GM21381 (cell line): ENCODE measurements at regions not wholly inside any gene's neighbourhood (a gene's known extent, or its start where the extent isn't known, plus 50 kb on each side); places are given as distances from the start of the nearest gene placed in this dataset.
"Not testable (repeated sequence)": the region's sequence is repeated elsewhere in the genome, so short reads cannot be mapped to it uniquely, and the experiment has no call there.

Experiments used
- ATAC-seq: cut with Tn5 transposase; IDR thresholded peaks from one replicate; pipeline ENCODE4 v1.9.1; 2021; ENCODE audit warnings: mild to moderate bottlenecking, moderate library complexity; ENCODE audit not compliant: unreplicated experiment

GRCh38 chr12:60630796-60631195 is 1035.0 kb downstream of the SLC16A7 start:
- no peak for ATAC-seq

DNA sequence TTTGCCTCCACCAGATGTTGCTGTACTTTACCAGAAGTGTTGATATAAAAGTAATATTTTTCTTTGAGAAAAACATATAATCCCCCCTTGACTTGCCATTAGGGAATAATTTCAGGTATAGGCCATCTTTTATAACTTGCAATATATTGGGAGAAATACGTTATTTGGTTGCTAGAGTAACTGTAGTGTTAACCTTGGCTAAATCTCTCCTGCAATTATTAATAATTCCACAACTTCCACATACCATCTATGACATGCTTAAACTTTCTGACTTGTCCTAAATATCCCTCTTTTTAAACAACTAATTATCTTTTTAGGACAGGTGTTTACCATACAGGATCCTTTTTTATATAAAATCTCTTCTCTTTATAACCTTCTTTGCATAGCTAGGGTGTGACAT is 1048.2 kb downstream of the SLC16A7 start:
- no peak for ATAC-seq

DNA sequence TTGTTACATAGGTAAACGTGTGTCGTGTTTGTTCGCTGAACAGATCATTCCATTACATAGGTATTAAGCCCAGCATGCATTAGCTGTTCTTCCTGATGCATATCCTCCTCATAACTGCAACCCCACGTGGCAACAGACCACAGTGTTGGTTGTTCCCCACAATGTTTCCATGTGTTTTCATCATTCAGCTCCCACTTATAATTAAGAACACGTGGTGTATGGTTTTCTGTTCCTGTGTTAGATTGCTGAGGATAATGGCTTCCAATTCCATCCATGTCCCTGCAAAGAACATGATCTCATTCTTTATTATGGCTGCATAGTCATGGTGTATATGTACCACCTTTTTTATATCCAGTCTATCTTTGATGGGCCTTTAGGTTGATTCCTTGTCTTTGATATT is 1071.1 kb downstream of the SLC16A7 start:
- ATAC-seq: no peak

GRCh38 chr12:60672949-60673348 is 1077.1 kb downstream of the SLC16A7 start:
- ATAC-seq: no peak

DNA sequence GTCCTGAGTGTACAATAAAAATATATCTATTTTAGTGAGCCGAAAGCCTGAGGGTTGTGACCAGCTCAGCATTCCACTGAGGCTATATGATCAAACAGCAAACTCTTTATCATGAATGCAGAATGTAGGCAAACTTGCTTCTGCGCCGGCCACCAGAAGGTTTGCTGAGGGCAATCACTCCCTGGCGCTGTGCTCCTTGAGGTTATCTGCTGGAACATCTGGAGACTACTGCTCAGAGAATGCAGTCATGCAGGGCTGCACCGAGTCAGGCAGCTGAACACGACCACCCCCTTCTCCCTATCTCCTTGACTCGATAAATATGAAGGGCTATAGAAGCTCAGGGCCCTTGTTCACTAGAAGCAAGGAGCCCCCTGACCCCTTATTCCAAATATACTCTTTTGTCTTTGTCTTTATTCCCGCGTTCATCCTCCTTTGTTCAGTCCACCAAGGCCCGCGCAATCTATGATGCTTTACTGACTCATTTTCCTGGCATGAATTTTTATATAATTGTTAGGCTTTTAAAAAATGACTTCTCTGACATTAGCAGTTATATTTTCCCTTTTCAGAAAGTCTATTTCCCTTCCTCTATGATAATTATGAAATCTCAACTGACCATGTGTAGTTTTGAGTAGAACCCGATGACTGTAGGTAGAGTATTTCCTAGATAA is 1089.3 kb downstream of the SLC16A7 start:
- no peak for ATAC-seq

GRCh38 chr12:60689137-60689536 is 1093.3 kb downstream of the SLC16A7 start:
- ATAC-seq: no peak

GRCh38 chr12:60693019-60693626 is 1097.3 kb downstream of the SLC16A7 start:
- ATAC-seq: no peak

DNA sequence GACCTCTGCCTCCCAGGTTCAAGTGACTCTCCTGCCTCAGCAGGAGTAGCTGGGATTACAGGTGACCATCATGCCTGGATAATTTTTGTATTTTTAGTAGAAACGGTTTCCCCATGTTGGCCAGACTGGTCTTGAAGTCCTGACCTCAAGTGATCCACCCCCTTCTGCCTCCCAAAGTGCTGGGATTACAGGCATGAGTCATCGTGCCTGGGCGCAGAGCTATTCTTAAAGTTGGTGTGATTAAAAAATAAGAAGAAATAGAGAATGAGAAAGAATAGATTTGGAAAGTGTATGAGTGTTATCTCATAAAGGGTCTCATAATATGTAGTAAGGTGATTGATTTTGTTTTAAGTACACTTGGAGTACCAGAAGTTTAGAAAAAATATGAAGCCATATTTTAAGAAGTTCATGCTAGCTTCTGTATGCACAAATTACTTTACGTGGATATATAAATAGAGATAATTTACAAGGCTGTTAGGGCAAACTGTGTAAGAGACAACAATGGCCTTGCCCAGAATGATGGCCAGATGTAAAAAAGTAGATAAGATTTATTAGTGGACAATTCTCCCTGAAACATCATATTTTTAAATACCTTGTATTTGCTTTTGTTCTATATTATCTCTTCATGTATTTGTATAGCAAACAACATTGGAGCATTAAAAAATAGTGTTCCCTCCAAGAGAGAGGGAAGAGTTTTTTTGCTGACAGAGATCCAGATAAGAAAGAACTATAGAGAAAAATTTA is 1108.5 kb downstream of the SLC16A7 start:
- no peak for ATAC-seq

DNA sequence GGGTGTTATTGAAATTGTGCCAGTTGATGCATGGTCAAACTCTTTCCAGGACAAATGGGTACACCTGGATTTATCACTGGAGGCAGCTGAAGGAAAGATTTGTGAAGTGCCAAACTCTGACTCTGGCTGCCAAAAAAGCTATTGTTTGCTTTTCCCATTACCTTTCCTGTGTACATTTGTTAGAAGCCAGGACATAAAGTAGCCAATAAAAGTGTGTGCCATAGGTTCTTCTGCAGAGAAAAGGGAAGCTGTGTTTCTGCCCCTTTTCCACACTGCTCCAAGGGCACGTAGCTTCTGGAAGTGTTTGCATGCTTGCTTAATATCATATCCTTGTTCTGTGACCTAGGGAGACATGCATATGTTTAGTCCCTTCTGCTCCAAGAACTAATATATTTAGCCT is 1114.4 kb downstream of the SLC16A7 start:
- no peak for ATAC-seq

- no peak for ATAC-seq
Measured at GRCh38 chr12:60714141-60714900, 1118.5 kb downstream of the SLC16A7 start.

DNA sequence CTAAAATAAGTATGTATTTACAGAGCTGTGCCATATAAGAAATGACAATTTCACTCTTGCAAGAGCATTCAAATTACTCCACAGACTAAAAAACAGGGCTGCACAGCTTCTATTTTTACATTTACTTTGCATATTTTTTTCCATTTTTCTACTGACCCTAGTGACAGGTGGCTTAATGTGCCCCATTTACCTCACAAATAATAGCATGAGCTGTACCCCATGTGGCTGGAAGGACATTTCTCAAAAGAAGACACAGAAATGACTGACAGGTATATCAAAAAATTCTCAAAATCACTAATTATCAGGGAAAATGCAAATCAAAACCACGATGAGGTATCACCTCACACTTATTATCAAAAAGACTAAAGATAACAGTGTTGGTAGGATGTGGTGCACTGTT is 1128.6 kb downstream of the SLC16A7 start:
- no peak for ATAC-seq

DNA sequence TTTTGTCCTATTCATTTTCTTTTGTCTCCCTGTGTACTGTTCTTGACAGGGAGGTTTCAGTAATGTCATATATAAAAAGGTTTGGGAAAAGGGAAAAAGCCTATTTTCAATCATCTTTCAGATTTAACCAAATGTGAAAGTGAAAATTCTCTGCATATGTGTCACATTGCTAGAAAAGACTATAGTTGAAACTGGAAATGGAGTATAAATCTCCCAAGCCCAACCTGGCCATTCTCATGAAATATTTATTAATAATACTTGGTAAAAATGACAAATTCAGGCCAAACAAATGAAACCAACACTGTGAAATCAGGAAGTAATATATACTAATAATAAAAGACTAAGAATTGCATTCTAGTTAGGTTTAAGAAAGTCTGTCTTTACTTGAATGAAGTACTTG is 1129.2 kb downstream of the SLC16A7 start:
- no peak for ATAC-seq

GRCh38 chr12:60752589-60752988 is 1156.8 kb downstream of the SLC16A7 start:
- ATAC-seq: no peak

DNA sequence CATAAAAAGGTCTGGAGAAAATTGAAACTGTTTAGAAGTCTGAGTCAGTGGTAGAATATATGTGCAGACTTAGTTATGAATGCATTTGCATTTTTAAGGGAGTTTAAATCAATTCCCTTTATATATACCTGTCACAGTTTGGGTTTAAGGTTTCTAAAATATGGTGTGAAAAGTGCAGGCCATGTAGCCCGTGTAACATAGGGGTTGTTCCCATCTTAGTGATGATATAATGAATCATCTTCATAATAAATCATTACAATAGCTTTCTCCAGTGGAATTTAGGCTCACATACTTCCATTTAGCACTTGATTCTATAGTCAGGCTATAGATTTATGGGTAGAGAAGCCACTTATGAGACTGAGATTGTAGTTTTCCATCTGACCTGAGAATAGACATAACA is 1162.4 kb downstream of the SLC16A7 start:
- ATAC-seq: no peak

DNA sequence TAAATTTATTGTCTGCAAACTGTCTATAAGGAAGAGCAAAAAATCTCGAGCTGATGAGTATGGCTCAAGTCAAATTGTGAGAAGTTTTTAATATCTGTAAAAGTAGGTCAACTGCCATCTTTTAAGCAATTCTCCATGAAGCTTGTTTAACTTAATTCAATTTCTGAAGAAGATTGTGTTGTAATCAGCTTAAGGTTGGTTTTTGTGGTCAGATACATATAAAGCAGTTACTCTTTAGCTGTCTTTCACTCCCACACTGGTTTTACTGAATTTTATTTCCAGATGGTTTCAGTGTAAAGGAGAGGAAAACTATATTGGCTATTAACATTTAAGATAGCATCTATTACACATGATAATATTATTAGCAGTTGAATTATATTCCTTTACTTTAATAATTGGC is 1165.1 kb downstream of the SLC16A7 start:
- ATAC-seq: no peak

DNA sequence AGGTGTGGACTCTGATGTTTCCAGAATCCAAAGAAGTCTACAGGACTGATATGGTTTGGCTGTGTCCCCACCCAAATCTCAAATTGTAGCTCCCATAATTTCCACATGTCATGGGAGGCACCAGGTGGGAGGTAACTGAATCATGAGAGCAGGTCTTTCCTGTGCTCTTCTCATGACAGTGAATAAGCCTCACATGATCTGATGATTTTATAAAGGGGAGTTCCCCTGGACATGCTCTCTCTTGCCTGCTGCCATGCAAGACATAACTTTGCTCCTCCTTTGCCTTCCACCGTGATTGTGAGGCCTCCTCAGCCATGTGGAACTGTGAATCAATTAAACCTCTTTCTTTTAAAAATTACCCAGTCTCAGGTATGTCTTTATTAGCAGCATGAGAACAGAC is 1205.3 kb downstream of the SLC16A7 start:
- not testable (repeated sequence) for ATAC-seq

- ATAC-seq: no peak
Measured at GRCh38 chr12:60803147-60803546, 1207.3 kb downstream of the SLC16A7 start.

DNA sequence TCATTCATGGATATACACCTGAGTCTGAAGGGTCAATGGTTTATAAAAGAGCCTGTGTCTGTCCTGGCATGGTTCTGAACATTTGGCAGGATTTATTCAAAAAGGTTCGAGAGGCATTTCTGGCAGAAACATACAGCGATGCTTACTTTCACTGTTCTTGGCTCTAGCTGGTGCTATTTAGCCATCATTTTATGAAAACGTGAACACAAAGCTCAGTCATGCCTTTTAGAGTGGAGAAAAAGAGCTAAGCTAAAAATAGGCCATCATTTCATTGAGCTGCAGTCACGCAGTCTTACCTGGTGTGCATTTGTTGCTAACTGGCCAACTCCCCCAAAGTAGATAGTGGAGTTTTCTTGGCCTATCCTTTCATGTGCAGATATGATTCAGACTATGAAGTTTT is 1209.5 kb downstream of the SLC16A7 start:
- ATAC-seq: no peak

- no peak for ATAC-seq
Measured at GRCh38 chr12:60819794-60820193, 1224.0 kb downstream of the SLC16A7 start.

- no peak for ATAC-seq
Measured at GRCh38 chr12:60822580-60822979, 1226.8 kb downstream of the SLC16A7 start.

DNA sequence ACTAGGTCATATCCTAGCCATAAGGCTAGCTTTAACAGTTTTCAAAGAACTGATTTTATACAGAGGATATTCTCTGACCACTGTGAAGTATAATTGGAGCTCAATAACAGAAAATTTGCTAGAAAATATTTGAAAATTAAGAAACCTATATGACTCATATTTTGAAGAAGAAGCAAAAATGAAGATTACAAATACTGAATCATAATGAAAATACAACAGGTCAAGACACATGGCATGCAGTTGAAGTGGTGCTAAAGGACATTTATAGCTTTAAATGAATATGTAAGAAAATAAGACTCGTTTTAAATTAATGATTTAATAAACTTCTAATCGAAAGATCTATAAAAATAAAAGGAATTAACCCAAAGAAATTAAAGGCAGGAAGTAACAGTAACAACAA is 1234.6 kb downstream of the SLC16A7 start:
- ATAC-seq: no peak

DNA sequence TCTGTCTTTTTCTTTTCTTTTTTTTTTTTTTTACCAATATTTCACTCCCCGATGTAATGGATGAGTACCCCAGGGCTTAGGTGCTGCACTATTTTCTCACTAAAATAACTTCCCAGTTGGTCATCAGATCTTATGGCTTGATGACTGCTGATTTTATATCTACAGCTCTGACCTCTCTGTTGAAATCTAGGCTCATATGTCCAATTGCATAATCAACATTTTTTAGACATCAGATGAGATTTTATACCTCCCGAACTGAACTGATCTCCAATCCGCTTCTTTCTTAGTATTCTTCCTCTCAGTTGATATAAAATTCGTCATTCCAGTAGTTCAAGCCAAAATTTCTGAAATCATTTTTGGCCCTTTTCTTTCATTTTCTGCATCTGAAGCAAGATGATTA is 1236.5 kb downstream of the SLC16A7 start:
- ATAC-seq: no peak
